ENCODE measurements at regions not wholly inside any gene's neighbourhood (a gene's known extent, or its start where the extent isn't known, plus 50 kb on each side); places are given as distances from the start of the nearest gene placed in this dataset.

DNA sequence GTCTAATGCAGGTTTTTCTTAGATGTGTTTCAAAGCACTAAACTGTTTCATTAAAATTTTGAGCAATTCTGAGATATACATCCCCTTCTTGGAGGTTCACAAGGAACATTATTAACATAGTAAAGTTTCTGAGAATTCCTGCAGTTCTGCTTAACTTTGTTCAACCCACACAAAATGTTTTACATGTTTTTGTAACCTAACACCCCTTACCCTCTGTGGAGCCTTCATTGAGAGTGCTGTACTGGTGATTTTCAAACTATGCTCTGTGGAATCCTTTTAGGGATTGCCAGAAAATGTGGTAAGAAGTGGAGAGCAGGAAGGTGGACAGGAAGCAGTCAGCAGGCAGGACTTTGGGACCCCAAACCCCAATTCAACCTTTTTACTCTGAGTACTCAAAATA is 53.6 kb upstream of the ABCB5 start:
- Histone ChIP-seq H3K27me3 (ENCODE audit: insufficient read depth) (no peaks in the 10 kb centered on the region), H3K27ac (ENCODE audit: low read depth) (no peak overlapping the region), H4K20me1 (replicated peaks; ENCODE audit: insufficient read depth) (no peaks in the 10 kb centered on the region), H3K9me2 (ENCODE audit: insufficient read depth) (no peaks in the 10 kb centered on the region), H3K4me1 (ENCODE audit: insufficient read depth) (peaks cover 7% of the 10 kb centered on the region; the same call in 1 of the 2 replicates), H2AFZ (no peak overlapping the region), H3K4me3 (no peak overlapping the region), H3F3A (replicated peaks; ENCODE audit: low read depth) (no peaks in the 10 kb centered on the region), H3K4me2 (no peak overlapping the region), H3K79me2 (replicated peaks; ENCODE audit: insufficient read depth) (no peaks in the 10 kb centered on the region), H3K36me3 (ENCODE audit: insufficient read depth) (no peaks in the 10 kb centered on the region)
- Mint-ChIP-seq H3K27me3 (ENCODE audit: insufficient read depth, low read depth, poor library complexity) (no peaks in the 10 kb centered on the region), H3K36me3 (ENCODE audit: low read depth) (no peaks in the 10 kb centered on the region), H3K9me3 (no peaks in the 10 kb centered on the region), H3K27ac (no peak overlapping the region), H3K4me3 (no peak overlapping the region), H3K4me1 (peaks cover 6% of the 10 kb centered on the region)
- TF ChIP-seq, protein P1, sequence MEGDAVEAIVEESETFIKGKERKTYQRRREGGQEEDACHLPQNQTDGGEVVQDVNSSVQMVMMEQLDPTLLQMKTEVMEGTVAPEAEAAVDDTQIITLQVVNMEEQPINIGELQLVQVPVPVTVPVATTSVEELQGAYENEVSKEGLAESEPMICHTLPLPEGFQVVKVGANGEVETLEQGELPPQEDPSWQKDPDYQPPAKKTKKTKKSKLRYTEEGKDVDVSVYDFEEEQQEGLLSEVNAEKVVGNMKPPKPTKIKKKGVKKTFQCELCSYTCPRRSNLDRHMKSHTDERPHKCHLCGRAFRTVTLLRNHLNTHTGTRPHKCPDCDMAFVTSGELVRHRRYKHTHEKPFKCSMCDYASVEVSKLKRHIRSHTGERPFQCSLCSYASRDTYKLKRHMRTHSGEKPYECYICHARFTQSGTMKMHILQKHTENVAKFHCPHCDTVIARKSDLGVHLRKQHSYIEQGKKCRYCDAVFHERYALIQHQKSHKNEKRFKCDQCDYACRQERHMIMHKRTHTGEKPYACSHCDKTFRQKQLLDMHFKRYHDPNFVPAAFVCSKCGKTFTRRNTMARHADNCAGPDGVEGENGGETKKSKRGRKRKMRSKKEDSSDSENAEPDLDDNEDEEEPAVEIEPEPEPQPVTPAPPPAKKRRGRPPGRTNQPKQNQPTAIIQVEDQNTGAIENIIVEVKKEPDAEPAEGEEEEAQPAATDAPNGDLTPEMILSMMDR (conservative IDR thresholded peaks at IDR 0.05; ENCODE audit: low read depth in 2 of 2) = no peak
- TF ChIP-seq, protein P2, sequence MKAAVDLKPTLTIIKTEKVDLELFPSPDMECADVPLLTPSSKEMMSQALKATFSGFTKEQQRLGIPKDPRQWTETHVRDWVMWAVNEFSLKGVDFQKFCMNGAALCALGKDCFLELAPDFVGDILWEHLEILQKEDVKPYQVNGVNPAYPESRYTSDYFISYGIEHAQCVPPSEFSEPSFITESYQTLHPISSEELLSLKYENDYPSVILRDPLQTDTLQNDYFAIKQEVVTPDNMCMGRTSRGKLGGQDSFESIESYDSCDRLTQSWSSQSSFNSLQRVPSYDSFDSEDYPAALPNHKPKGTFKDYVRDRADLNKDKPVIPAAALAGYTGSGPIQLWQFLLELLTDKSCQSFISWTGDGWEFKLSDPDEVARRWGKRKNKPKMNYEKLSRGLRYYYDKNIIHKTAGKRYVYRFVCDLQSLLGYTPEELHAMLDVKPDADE (IDR thresholded peaks at IDR 0.05) = no peak
- TF ChIP-seq STAT1 (IDR thresholded peaks at IDR 0.05; ENCODE audit: unreplicated experiment) (no peak), ZNF114 (CRISPR knock-in tag; IDR thresholded peaks at IDR 0.05) (no peak), EZH2 (IDR thresholded peaks at IDR 0.05; ENCODE audit: low read depth, unreplicated experiment) (no peak)
- TF ChIP-seq, protein P3, sequence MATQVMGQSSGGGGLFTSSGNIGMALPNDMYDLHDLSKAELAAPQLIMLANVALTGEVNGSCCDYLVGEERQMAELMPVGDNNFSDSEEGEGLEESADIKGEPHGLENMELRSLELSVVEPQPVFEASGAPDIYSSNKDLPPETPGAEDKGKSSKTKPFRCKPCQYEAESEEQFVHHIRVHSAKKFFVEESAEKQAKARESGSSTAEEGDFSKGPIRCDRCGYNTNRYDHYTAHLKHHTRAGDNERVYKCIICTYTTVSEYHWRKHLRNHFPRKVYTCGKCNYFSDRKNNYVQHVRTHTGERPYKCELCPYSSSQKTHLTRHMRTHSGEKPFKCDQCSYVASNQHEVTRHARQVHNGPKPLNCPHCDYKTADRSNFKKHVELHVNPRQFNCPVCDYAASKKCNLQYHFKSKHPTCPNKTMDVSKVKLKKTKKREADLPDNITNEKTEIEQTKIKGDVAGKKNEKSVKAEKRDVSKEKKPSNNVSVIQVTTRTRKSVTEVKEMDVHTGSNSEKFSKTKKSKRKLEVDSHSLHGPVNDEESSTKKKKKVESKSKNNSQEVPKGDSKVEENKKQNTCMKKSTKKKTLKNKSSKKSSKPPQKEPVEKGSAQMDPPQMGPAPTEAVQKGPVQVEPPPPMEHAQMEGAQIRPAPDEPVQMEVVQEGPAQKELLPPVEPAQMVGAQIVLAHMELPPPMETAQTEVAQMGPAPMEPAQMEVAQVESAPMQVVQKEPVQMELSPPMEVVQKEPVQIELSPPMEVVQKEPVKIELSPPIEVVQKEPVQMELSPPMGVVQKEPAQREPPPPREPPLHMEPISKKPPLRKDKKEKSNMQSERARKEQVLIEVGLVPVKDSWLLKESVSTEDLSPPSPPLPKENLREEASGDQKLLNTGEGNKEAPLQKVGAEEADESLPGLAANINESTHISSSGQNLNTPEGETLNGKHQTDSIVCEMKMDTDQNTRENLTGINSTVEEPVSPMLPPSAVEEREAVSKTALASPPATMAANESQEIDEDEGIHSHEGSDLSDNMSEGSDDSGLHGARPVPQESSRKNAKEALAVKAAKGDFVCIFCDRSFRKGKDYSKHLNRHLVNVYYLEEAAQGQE (IDR thresholded peaks at IDR 0.05; ENCODE audit: unreplicated experiment) = no peak
- ATAC-seq (no peak), DNase-seq (ENCODE audit: low spot score) (no peak)

DNA sequence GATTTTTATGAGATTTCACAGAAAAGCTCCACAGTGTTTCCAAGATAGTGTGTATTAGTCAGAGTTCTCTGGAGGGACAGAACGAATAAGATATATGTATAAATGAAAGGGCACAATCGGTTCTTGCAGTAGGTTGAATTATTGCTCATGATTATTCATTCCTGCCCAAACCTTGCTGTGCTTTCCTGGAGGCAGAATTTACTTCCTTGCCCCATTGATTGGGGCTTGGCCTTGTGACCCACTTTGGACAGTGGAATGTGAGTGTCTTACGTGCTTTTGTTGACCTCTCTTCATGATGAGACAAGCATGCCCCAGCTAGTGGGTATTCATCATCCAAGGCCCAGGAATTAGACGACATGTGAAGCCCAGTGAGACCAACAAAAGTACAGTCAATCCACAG is 53.0 kb upstream of the ABCB5 start:
- ATAC-seq = no peak
- Histone ChIP-seq H3K4me2 (no peak overlapping the region), H3K79me2 (replicated peaks; ENCODE audit: insufficient read depth) (no peaks in the 10 kb centered on the region), H3K27ac (ENCODE audit: low read depth) (no peak overlapping the region), H3K36me3 (ENCODE audit: insufficient read depth) (no peaks in the 10 kb centered on the region), H3K4me1 (ENCODE audit: insufficient read depth) (peaks cover 7% of the 10 kb centered on the region; the same call in 1 of the 2 replicates), H4K20me1 (replicated peaks; ENCODE audit: insufficient read depth) (no peaks in the 10 kb centered on the region), H3K27me3 (ENCODE audit: insufficient read depth) (no peaks in the 10 kb centered on the region), H3F3A (replicated peaks; ENCODE audit: low read depth) (no peaks in the 10 kb centered on the region), H3K4me3 (no peak overlapping the region), H2AFZ (no peak overlapping the region), H3K9me2 (ENCODE audit: insufficient read depth) (no peaks in the 10 kb centered on the region)
- no peaks in the 10 kb centered on the region for H3K27me3 Mint-ChIP-seq (ENCODE audit: insufficient read depth, low read depth, poor library complexity)
- H3K27ac Mint-ChIP-seq = no peak overlapping the region
- DNase-seq (ENCODE audit: low spot score) = no peak
- H3K4me3 Mint-ChIP-seq = no peak overlapping the region
- no peaks in the 10 kb centered on the region for H3K9me3 Mint-ChIP-seq
- TF ChIP-seq CREB1 (CRISPR knock-in tag; IDR thresholded peaks at IDR 0.05; ENCODE audit: low read depth) (no peak), EZH2phosphoT487 (IDR thresholded peaks at IDR 0.05; ENCODE audit: unreplicated experiment) (no peak), NANOG (IDR thresholded peaks at IDR 0.05; ENCODE audit: borderline replicate concordance) (no peak), EZH2 (IDR thresholded peaks at IDR 0.05; ENCODE audit: low read depth, unreplicated experiment) (no peak), ZNF114 (CRISPR knock-in tag; IDR thresholded peaks at IDR 0.05) (no peak)
- H3K36me3 Mint-ChIP-seq (ENCODE audit: low read depth) = no peaks in the 10 kb centered on the region
- H3K4me1 Mint-ChIP-seq = peaks cover 6% of the 10 kb centered on the region
